H1 (cell line): ENCODE measurements at regions not wholly inside any gene's neighbourhood (a gene's known extent, or its start where the extent isn't known, plus 50 kb on each side); places are given as distances from the start of the nearest gene placed in this dataset.

Experiments used
- CTCF ChIA-PET: fragments of 300-600 bp; sonication (Branson Sonifier 250); formaldehyde crosslinking; loops from one replicate; lab custom pipeline; 2021; ENCODE audit not compliant: partially characterized antibody; lab: Charles Lee
- POLR2A ChIA-PET: fragments of 300-600 bp; sonication (Branson Sonifier 250); formaldehyde crosslinking; loops from one replicate; lab custom pipeline; 2021; ENCODE audit warnings: inconsistent platforms; ENCODE audit not compliant: partially characterized antibody; lab: Charles Lee
- DNase-seq, 2 experiments: peaks; one replicate each; pipeline versions ENCODE4 v3.0.0 to v3.0.0-alpha.2; 2010 to 2022; ENCODE audit warnings: low spot score in 2 of 2, low read depth in 1 of 2, mixed read lengths in 1 of 2
- FAIRE-seq: peaks from 2 replicates; lab custom pipeline; 2011; peaks lifted over from hg19 to GRCh38; lab: Jason Lieb, UNC
- H2AFZ ChIP-seq: 2 replicates; pipeline ENCODE4 v1.8.1; 2012; ENCODE audit warnings: low read length, inconsistent platforms
- H2AK5ac ChIP-seq: 2 replicates; pipeline ENCODE4 v1.6.1; 2013; ENCODE audit warnings: low read depth, low read length
- H2BK120ac ChIP-seq: replicated peaks from 2 replicates; pipeline ENCODE3; 2013; ENCODE audit warnings: low read depth, low read length, inconsistent platforms
- H2BK12ac ChIP-seq: 2 replicates; pipeline ENCODE4 v1.6.1; 2013; ENCODE audit warnings: low read depth, low read length
- H2BK15ac ChIP-seq: 2 replicates; pipeline ENCODE4 v1.6.1; 2013; ENCODE audit warnings: low read length
- H2BK20ac ChIP-seq: 2 replicates; pipeline ENCODE4 v1.6.1; 2013; ENCODE audit warnings: low read length
- H2BK5ac ChIP-seq: 2 replicates; pipeline ENCODE4 v1.6.1; 2013; ENCODE audit warnings: low read depth, low read length
- H3K14ac ChIP-seq: 2 replicates; pipeline ENCODE4 v1.6.1; 2013; ENCODE audit warnings: inconsistent platforms; ENCODE audit not compliant: insufficient read length
- H3K18ac ChIP-seq: 2 replicates; pipeline ENCODE4 v1.6.1; 2013; ENCODE audit warnings: low read length; ENCODE audit errors: extremely low read depth
- H3K23ac ChIP-seq: 2 replicates; pipeline ENCODE4 v1.6.1; 2013; ENCODE audit warnings: inconsistent platforms; ENCODE audit not compliant: insufficient read length
- H3K23me2 ChIP-seq: 2 replicates; pipeline ENCODE4 v1.6.1; 2013; ENCODE audit warnings: low read depth, low read length
- H3K27ac ChIP-seq: 2 replicates; pipeline ENCODE4 v1.6.1; 2011; ENCODE audit warnings: low read depth, low read length, inconsistent platforms
- H3K27me3 ChIP-seq, 4 experiments: replicated peaks in 1 of 4; 1 replicate in 1 of 4; 2 replicates in 3 of 4; pipeline versions ENCODE4 v1.6.1 to v1.8.1; 2011 to 2013; ENCODE audit warnings: low read length in 3 of 4, mild to moderate bottlenecking in 3 of 4, inconsistent platforms in 2 of 4, mixed read lengths in 2 of 4, moderate library complexity in 1 of 4; ENCODE audit not compliant: control insufficient read depth in 3 of 4, insufficient read depth in 3 of 4; ENCODE audit errors: extremely low read depth in 1 of 4
- H3K36me3 ChIP-seq, 4 experiments: 2 replicates each; pipeline versions ENCODE4 v1.6.1 to v1.8.1; 2011 to 2013; ENCODE audit warnings: mild to moderate bottlenecking in 4 of 4, low read length in 3 of 4, moderate library complexity in 2 of 4, control low read depth in 1 of 4, inconsistent platforms in 1 of 4; ENCODE audit not compliant: insufficient read depth in 4 of 4, control insufficient read depth in 2 of 4
- H3K4ac ChIP-seq: replicated peaks from 2 replicates; pipeline ENCODE3; 2013; ENCODE audit warnings: low read length, low read depth, mixed read lengths, inconsistent platforms; ENCODE audit not compliant: insufficient read length
- H3K4me1 ChIP-seq, 4 experiments: replicated peaks in 1 of 4; 1 replicate in 1 of 4; 2 replicates in 3 of 4; pipeline versions ENCODE4 v1.6.1 to v1.8.1; 2011 to 2013; ENCODE audit warnings: low read length in 3 of 4, inconsistent platforms in 2 of 4, mixed read lengths in 1 of 4; ENCODE audit not compliant: insufficient read depth in 4 of 4, control insufficient read depth in 3 of 4
- H3K4me2 ChIP-seq, 2 experiments: 2 replicates each; pipeline versions ENCODE4 v1.6.1 to v1.8.1; 2011 to 2013; ENCODE audit warnings: low read depth in 2 of 2, low read length in 2 of 2, control low read depth in 1 of 2, inconsistent platforms in 1 of 2, mild to moderate bottlenecking in 1 of 2; ENCODE audit not compliant: insufficient read depth in 1 of 2
- H3K4me3 ChIP-seq, 4 experiments: fragments of 200-600, 300-600 bp in 1 of 4; sonication (generic), shearing (Covaris generic), sonication (Bioruptor Twin) in 1 of 4; 2 replicates each; pipeline versions ENCODE4 v1.5.1 to v1.8.1; 2011 to 2016; ENCODE audit warnings: low read length in 4 of 4, low read depth in 3 of 4, control low read depth in 2 of 4, inconsistent platforms in 2 of 4, mild to moderate bottlenecking in 2 of 4, mixed read lengths in 1 of 4, moderate library complexity in 1 of 4; ENCODE audit not compliant: insufficient read depth in 2 of 4; ENCODE audit errors: extremely low read depth in 1 of 4
- H3K56ac ChIP-seq: replicated peaks from 2 replicates; pipeline ENCODE3; 2013; ENCODE audit warnings: low read depth, mild to moderate bottlenecking, mixed read lengths, low read length, inconsistent platforms; ENCODE audit not compliant: insufficient read length
- H3K79me1 ChIP-seq: 2 replicates; pipeline ENCODE4 v1.6.1; 2013; ENCODE audit warnings: low read depth, low read length, control low read depth
- H3K79me2 ChIP-seq, 2 experiments: 2 replicates each; pipeline versions ENCODE4 v1.6.1 to v1.8.1; 2012 to 2013; ENCODE audit warnings: low read length in 2 of 2, mild to moderate bottlenecking in 2 of 2, inconsistent platforms in 1 of 2; ENCODE audit not compliant: insufficient read depth in 2 of 2, control insufficient read depth in 1 of 2
- H3K9ac ChIP-seq, 4 experiments: replicated peaks in 1 of 4; 1 replicate in 1 of 4; 2 replicates in 3 of 4; pipeline versions ENCODE4 v1.6.1 to v1.8.1; 2011 to 2013; ENCODE audit warnings: low read depth in 3 of 4, low read length in 3 of 4, control low read depth in 2 of 4, mild to moderate bottlenecking in 2 of 4, moderate library complexity in 2 of 4, inconsistent platforms in 1 of 4; ENCODE audit errors: extremely low read depth in 1 of 4
- H3K9me3 ChIP-seq, 2 experiments: 2 replicates each; pipeline versions ENCODE4 v1.6.1 to v1.8.1; 2012 to 2013; ENCODE audit warnings: mild to moderate bottlenecking in 2 of 2, moderate library complexity in 2 of 2, control low read depth in 1 of 2, inconsistent platforms in 1 of 2, low read depth in 1 of 2, low read length in 1 of 2, mixed read lengths in 1 of 2; ENCODE audit not compliant: insufficient read depth in 2 of 2
- H4K20me1 ChIP-seq, 2 experiments: replicated peaks in 1 of 2; 2 replicates each; pipeline versions ENCODE3 to v1.8.1; 2011 to 2013; ENCODE audit warnings: inconsistent platforms in 2 of 2, low read length in 2 of 2, mild to moderate bottlenecking in 1 of 2; ENCODE audit not compliant: insufficient read depth in 2 of 2, control insufficient read depth in 1 of 2
- H4K5ac ChIP-seq: 2 replicates; pipeline ENCODE4 v1.6.1; 2013; ENCODE audit warnings: low read length, low read depth, mixed read lengths, inconsistent platforms; ENCODE audit not compliant: insufficient read length
- H4K8ac ChIP-seq: 2 replicates; pipeline ENCODE4 v1.8.0; 2013; ENCODE audit warnings: mild to moderate bottlenecking, moderate library complexity, low read length, inconsistent platforms; ENCODE audit not compliant: insufficient read depth; ENCODE audit errors: extremely low read depth
- H4K91ac ChIP-seq: replicated peaks from 2 replicates; pipeline ENCODE3; 2013; ENCODE audit warnings: low read length, mixed read lengths, inconsistent platforms; ENCODE audit not compliant: insufficient read length
- RNF2 ChIP-seq: fragments of 200-900, 300-1000 bp; sonication (generic); IDR thresholded peaks from 2 replicates; pipeline ENCODE4 v1.7.1; 2016; ENCODE audit warnings: borderline replicate concordance, low read depth, mild to moderate bottlenecking, antibody characterized with exemption, low read length; ENCODE audit not compliant: poor library complexity, severe bottlenecking; ENCODE audit errors: missing control alignments
- WGBS, 2 experiments: shearing (Covaris generic) in 1 of 2; methylation state at CpG; one replicate each; pipeline versions ENCODE4 v1.1.6 to v1.1.7; 2013 to 2015; ENCODE audit warnings: low lambda C conversion rate in 2 of 2, mixed read lengths in 2 of 2, inconsistent platforms in 1 of 2, low coverage in 1 of 2, missing lambda C conversion rate in 1 of 2; ENCODE audit not compliant: insufficient replicate concordance in 2 of 2, insufficient coverage in 1 of 2, insufficient read length in 1 of 2; ENCODE audit errors: extremely low coverage in 1 of 2, missing lambda C conversion rate in 1 of 2; 5-methylcytosine and 5-hydroxymethylcytosine counted together

GRCh38 chr14:71328954-71329353 is 421.7 kb downstream of the PCNX1 start:
- DNase-seq (no peak), FAIRE-seq (no peak)
- H3K27me3 ChIP-seq = no peaks in the 10 kb centered on the region
- H2AK5ac ChIP-seq = no peak overlapping the region
- H3K4ac ChIP-seq = no peak overlapping the region
- H4K20me1 ChIP-seq = peaks cover 0 to 4% of the 10 kb centered on the region in 2 experiments
- H3K9ac ChIP-seq = no peak overlapping the region
- no peak overlapping the region for H3K4me2 ChIP-seq
- H2BK120ac ChIP-seq = no peak overlapping the region
- no peak overlapping the region for H3K4me3 ChIP-seq
- H2BK12ac ChIP-seq = no peak overlapping the region
- WGBS, 2 experiments = 90% methylated on average over 5 of the region's 5 CpGs; no CpG with 5 or more reads in 1 of the 2 experiments
- no peaks in the 10 kb centered on the region for H3K9me3 ChIP-seq
- no peak overlapping the region for H4K8ac ChIP-seq
- no peaks in the 10 kb centered on the region for H3K36me3 ChIP-seq
- H2AFZ ChIP-seq = no peak overlapping the region
- H3K27ac ChIP-seq = no peak overlapping the region
- CTCF ChIA-PET = no interaction called here
- H4K5ac ChIP-seq = no peak overlapping the region
- no peak overlapping the region for H3K56ac ChIP-seq
- no peak overlapping the region for H4K91ac ChIP-seq
- no peaks in the 10 kb centered on the region; the same call in 1 of the 2 replicates for H3K23me2 ChIP-seq
- no peak overlapping the region for H3K14ac ChIP-seq
- TF ChIP-seq RNF2 = no peak
- H3K79me1 ChIP-seq = no peaks in the 10 kb centered on the region; the same call in 1 of the 2 replicates
- H3K18ac ChIP-seq = no peak overlapping the region
- no peak overlapping the region for H2BK15ac ChIP-seq
- H2BK5ac ChIP-seq = no peak overlapping the region
- H2BK20ac ChIP-seq = no peak overlapping the region
- H3K4me1 ChIP-seq = peaks cover 4 to 14% (median 8%) of the 10 kb centered on the region in 4 experiments; a peak in 4 of 7 replicates
- peaks cover 11 to 99% of the 10 kb centered on the region in 2 experiments for H3K79me2 ChIP-seq
- POLR2A ChIA-PET = no interaction called here
- no peak overlapping the region for H3K23ac ChIP-seq
